HCT116 (cell line): ENCODE measurements at regions not wholly inside any gene's neighbourhood (a gene's known extent, or its start where the extent isn't known, plus 50 kb on each side); places are given as distances from the start of the nearest gene placed in this dataset.

Experiments
- ATAC-seq: fragments of 200-7000 bp; cut with Tn5 transposase; 2 replicates; pipeline ENCODE4 v1.9.1; 2020; ENCODE audit warnings: mild to moderate bottlenecking, moderate library complexity
- BruUV-seq: library from RNA; stranded (reverse); fragments of 400-500 nt; replicated peaks from 2 replicates; lab custom pipeline; 2021; lab: Mats Ljungman, UMichigan
- CTCF ChIA-PET: fragments of 300-600 bp; sonication (Branson Sonifier 250); formaldehyde crosslinking; loops from one replicate; lab custom pipeline; 2021; ENCODE audit warnings: antibody characterized with exemption; lab: Charles Lee
- POLR2A ChIA-PET: fragments of 300-600, 350-600 bp; sonication (Branson Sonifier 250); formaldehyde crosslinking; loops from one replicate; lab custom pipeline; 2021; ENCODE audit warnings: antibody characterized with exemption; lab: Charles Lee
- RAD21 ChIA-PET, 2 experiments: fragments of 300-600 bp; sonication (Branson Sonifier 250); formaldehyde crosslinking; loops; one replicate each; lab custom pipeline; 2023; ENCODE audit warnings: low total read pairs in 2 of 2; ENCODE audit not compliant: uncharacterized antibody in 2 of 2, unreplicated experiment in 2 of 2, low non-redundant PET in 1 of 2; lab: Charles Lee
- DNase-seq: peaks from one replicate; pipeline ENCODE4 v3.0.0-alpha.2; 2010; ENCODE audit warnings: low read depth, low spot score
- H2AFZ ChIP-seq: fragments of 200-600 bp; shearing (Covaris generic), sonication (generic); 2 replicates; pipeline ENCODE4 v1.6.1; 2017; ENCODE audit warnings: low read depth, mixed run types, mixed read lengths, antibody characterized with exemption, low read length; ENCODE audit not compliant: poor library complexity, severe bottlenecking
- H3K27ac ChIP-seq: 2 replicates; pipeline ENCODE4 v1.5.1; 2012; ENCODE audit warnings: low read depth, low read length
- H3K27me3 ChIP-seq: fragments of 200-600 bp; sonication (generic); 2 replicates; pipeline ENCODE4 v1.6.1; 2016; ENCODE audit warnings: mixed run types, low read length, mixed read lengths; ENCODE audit not compliant: insufficient read depth
- H3K36me3 ChIP-seq, 2 experiments: fragments of 200-500 bp in 1 of 2; fragments of 200-600 bp in 1 of 2; sonication (Bioruptor generic) in 1 of 2; sonication (generic) in 1 of 2; 2 replicates each; pipeline versions ENCODE4 v1.5.1 to v1.6.1; 2014 to 2016; ENCODE audit warnings: low read length in 2 of 2, inconsistent platforms in 1 of 2, mixed read lengths in 1 of 2, mixed run types in 1 of 2; ENCODE audit not compliant: insufficient read depth in 2 of 2, control insufficient read depth in 1 of 2
- H3K4me1 ChIP-seq, 2 experiments: fragments of 200-600 bp in 1 of 2; sonication (generic) in 1 of 2; 2 replicates each; pipeline versions ENCODE4 v1.5.1 to v1.6.1; 2012 to 2017; ENCODE audit warnings: low read length in 2 of 2, inconsistent platforms in 1 of 2, mild to moderate bottlenecking in 1 of 2, mixed read lengths in 1 of 2, mixed run types in 1 of 2, moderate library complexity in 1 of 2; ENCODE audit not compliant: insufficient read depth in 2 of 2, control insufficient read depth in 1 of 2
- H3K4me2 ChIP-seq: fragments of 200-600 bp; sonication (generic); 2 replicates; pipeline ENCODE4 v1.6.1; 2017; ENCODE audit warnings: mixed run types, low read length, mixed read lengths
- H3K4me3 ChIP-seq, 2 experiments: fragments of 200-600 bp in 1 of 2; sonication (generic) in 1 of 2; replicated peaks in 1 of 2; 2 replicates each; pipeline ENCODE4 v1.5.1; 2011 to 2016; ENCODE audit warnings: low read length in 2 of 2, control low read depth in 1 of 2, low read depth in 1 of 2, mild to moderate bottlenecking in 1 of 2, mixed read lengths in 1 of 2, mixed run types in 1 of 2
- H3K79me2 ChIP-seq: fragments of 200-600 bp; sonication (generic); 2 replicates; pipeline ENCODE4 v1.6.1; 2017; ENCODE audit warnings: mild to moderate bottlenecking, mixed run types, low read length, moderate library complexity, mixed read lengths; ENCODE audit not compliant: insufficient read depth
- H3K9ac ChIP-seq: fragments of 200-600 bp; sonication (generic); 2 replicates; pipeline ENCODE4 v1.6.1; 2016; ENCODE audit warnings: low read length, mixed read lengths
- H3K9me2 ChIP-seq: fragments of 200-600 bp; sonication (generic), shearing (Covaris generic); 2 replicates; pipeline ENCODE4 v1.6.1; 2017; ENCODE audit warnings: mixed run types, mild to moderate bottlenecking, moderate library complexity; ENCODE audit not compliant: insufficient read depth
- H3K9me3 ChIP-seq, 2 experiments: fragments of 200-500 bp in 1 of 2; fragments of 200-600 bp in 1 of 2; sonication (Bioruptor generic) in 1 of 2; sonication (generic) in 1 of 2; 2 replicates each; pipeline ENCODE4 v1.6.1; 2014 to 2017; ENCODE audit warnings: low read length in 2 of 2, mixed read lengths in 2 of 2, inconsistent platforms in 1 of 2, low read depth in 1 of 2, mild to moderate bottlenecking in 1 of 2, mixed run types in 1 of 2, moderate library complexity in 1 of 2; ENCODE audit not compliant: control insufficient read depth in 1 of 2, insufficient read depth in 1 of 2
- H4K20me1 ChIP-seq: fragments of 200-600 bp; sonication (generic), shearing (Covaris generic); 2 replicates; pipeline ENCODE4 v1.6.1; 2017; ENCODE audit warnings: mixed run types, mild to moderate bottlenecking, moderate library complexity; ENCODE audit not compliant: insufficient read depth
- ATF3 ChIP-seq: IDR thresholded peaks from 2 replicates; pipeline ENCODE4 v1.6.1; 2012
- CBX3 ChIP-seq: IDR thresholded peaks from 2 replicates; pipeline ENCODE4 v1.6.1; 2012; ENCODE audit warnings: low read depth
- EGR1 ChIP-seq: IDR thresholded peaks from 2 replicates; pipeline ENCODE4 v1.6.1; 2012; ENCODE audit warnings: low read depth
- EZH2 ChIP-seq: fragments of 200-600 bp; sonication (generic); IDR thresholded peaks from 2 replicates; pipeline ENCODE4 v1.6.1; 2017; ENCODE audit warnings: antibody characterized with exemption, mixed run types
- FOSL1 ChIP-seq: IDR thresholded peaks from 2 replicates; pipeline ENCODE4 v1.6.1; 2012; ENCODE audit warnings: low read depth
- JUND ChIP-seq: IDR thresholded peaks from 2 replicates; pipeline ENCODE4 v1.6.1; 2012
- RAD21 ChIP-seq: IDR thresholded peaks from 2 replicates; pipeline ENCODE4 v1.6.1; 2012; ENCODE audit warnings: low read depth, mild to moderate bottlenecking
- REST ChIP-seq: IDR thresholded peaks from 2 replicates; pipeline ENCODE4 v1.6.1; 2012; ENCODE audit warnings: low read depth
- TCF7L2 ChIP-seq: IDR thresholded peaks from 2 replicates; pipeline ENCODE4 v1.7.0; 2011; ENCODE audit warnings: borderline replicate concordance, inconsistent platforms; ENCODE audit not compliant: insufficient read depth, insufficient read length; ENCODE audit errors: extremely low read depth
- intact Hi-C: fragments of 100-400 bp; cut with micrococcal nuclease; formaldehyde crosslinking; loops from 2 replicates; pipeline ENCODE4 v1.10.0; 2022
- TF ChIP-seq, protein P1 (sequence below): IDR thresholded peaks from 2 replicates; pipeline ENCODE4 v1.6.1; 2012

- H4K20me1 ChIP-seq: no peaks in the 10 kb centered on the region
- no TSS peak for BruUV-seq
- H3K4me1 ChIP-seq: no peaks in the 10 kb centered on the region
- RAD21 ChIA-PET: no interaction called here
- no peak overlapping the region for H3K27ac ChIP-seq
- H3K27me3 ChIP-seq: no peaks in the 10 kb centered on the region
- intact Hi-C loops: loop anchor here (10.0 kb wide), 2 partner anchors 367 to 417 kb away; no protein-coding TSS in a partner anchor
- no peak overlapping the region for H3K4me3 ChIP-seq
- no peaks in the 10 kb centered on the region for H3K79me2 ChIP-seq
- CTCF ChIA-PET: no interaction called here
- no peak for DNase-seq
- H3K9me2 ChIP-seq: no peaks in the 10 kb centered on the region
- ATAC-seq: no peak
- no peak overlapping the region for H3K9ac ChIP-seq
- no peak overlapping the region for H2AFZ ChIP-seq
- no peak for TF ChIP-seq FOSL1
- TF ChIP-seq, protein P1, sequence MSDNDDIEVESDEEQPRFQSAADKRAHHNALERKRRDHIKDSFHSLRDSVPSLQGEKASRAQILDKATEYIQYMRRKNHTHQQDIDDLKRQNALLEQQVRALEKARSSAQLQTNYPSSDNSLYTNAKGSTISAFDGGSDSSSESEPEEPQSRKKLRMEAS: no peak
- no peak for TF ChIP-seq ATF3
- no peak for TF ChIP-seq JUND
- no peak for TF ChIP-seq CBX3
- no peak for TF ChIP-seq REST
- TF ChIP-seq RAD21: no peak
- no peak for TF ChIP-seq EZH2
- TF ChIP-seq TCF7L2: no peak
- TF ChIP-seq EGR1: no peak
- TF ChIP-seq, all 23 proteins: peak for 0
- POLR2A ChIA-PET: no interaction called here
- Histone ChIP-seq H3K4me2 (no peak overlapping the region), H3K36me3 (no peaks in the 10 kb centered on the region), H3K9me3 (peaks cover 0 to 11% of the 10 kb centered on the region in 2 experiments; a peak in 1 of 4 replicates)
Observed at GRCh38 chr21:38121888-38122720, 134.7 kb upstream of the KCNJ15 start.
